GM13977 (cell line): ENCODE measurements at regions not wholly inside any gene's neighbourhood (a gene's known extent, or its start where the extent isn't known, plus 50 kb on each side); places are given as distances from the start of the nearest gene placed in this dataset.

Experiments used
- DNase-seq: peaks from one replicate; pipeline ENCODE4 v3.0.0; 2012; ENCODE audit warnings: low spot score
- in situ Hi-C: fragments of 300-500 bp; cut with MboI; formaldehyde crosslinking; loops from one replicate; pipeline ENCODE4 v1.12.0; 2022; ENCODE audit warnings: low sequenced_read_pairs, low pct_unique_long_range_greater_than_20kb, mixed read lengths, inconsistent platforms; ENCODE audit not compliant: unreplicated experiment
- TF ChIP-seq, protein P1 (sequence below): IDR thresholded peaks from 2 replicates; pipeline ENCODE4 v1.5.1; 2012; ENCODE audit warnings: mild to moderate bottlenecking, control low read depth; ENCODE audit not compliant: insufficient read depth; ENCODE audit errors: extremely low read depth, missing control alignments

- no peak for DNase-seq
- in situ Hi-C loops: no loop called here
- TF ChIP-seq, protein P1, sequence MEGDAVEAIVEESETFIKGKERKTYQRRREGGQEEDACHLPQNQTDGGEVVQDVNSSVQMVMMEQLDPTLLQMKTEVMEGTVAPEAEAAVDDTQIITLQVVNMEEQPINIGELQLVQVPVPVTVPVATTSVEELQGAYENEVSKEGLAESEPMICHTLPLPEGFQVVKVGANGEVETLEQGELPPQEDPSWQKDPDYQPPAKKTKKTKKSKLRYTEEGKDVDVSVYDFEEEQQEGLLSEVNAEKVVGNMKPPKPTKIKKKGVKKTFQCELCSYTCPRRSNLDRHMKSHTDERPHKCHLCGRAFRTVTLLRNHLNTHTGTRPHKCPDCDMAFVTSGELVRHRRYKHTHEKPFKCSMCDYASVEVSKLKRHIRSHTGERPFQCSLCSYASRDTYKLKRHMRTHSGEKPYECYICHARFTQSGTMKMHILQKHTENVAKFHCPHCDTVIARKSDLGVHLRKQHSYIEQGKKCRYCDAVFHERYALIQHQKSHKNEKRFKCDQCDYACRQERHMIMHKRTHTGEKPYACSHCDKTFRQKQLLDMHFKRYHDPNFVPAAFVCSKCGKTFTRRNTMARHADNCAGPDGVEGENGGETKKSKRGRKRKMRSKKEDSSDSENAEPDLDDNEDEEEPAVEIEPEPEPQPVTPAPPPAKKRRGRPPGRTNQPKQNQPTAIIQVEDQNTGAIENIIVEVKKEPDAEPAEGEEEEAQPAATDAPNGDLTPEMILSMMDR: no peak
Observed at GRCh38 chr11:112541140-112542046, 280.7 kb upstream of the PLET1 start.

DNA sequence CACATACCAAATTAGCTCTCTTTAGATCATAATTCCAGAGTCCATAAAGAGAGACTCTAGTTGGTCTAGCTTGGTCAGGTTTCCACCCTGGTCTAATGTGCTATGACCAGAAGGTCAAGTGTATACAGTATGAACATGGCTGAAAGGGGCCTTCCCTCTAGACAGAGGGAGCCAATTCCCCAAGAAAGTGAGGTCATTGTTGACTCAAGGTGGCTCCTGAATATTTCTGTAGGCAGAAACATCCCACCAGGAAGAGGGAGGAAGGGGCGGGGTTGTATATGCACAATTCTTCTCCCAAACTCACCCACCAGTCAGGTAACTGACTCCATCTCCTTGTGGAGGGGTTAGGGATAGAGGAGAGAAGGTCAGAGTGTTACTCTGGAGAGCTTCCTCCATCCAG, 281.8 kb upstream of the PLET1 start:
- DNase-seq: no peak
- TF ChIP-seq, protein P1: no peak
- in situ Hi-C loops: no loop called here

DNA sequence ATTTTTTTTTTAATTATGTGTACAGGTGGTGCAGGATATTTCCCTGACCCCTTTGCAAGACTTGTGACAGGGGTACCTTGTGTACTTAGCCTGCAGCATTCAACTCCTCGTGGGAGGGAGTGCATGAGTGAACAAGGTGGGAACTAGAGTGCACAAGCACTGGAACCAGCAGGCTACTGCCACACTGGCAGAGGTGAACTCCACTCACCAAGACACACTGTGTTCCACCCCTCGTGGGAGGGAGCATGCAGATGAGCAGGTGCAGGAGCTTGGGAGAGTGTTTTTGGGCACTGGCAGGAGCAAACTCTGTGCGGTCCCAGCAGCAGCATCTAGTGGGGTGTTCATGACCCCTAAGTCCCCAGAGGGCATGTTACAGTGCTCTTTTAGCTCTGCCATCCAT, 282.7 kb upstream of the PLET1 start:
- TF ChIP-seq, protein P1: no peak
- in situ Hi-C loops: no loop called here
- no peak for DNase-seq

GRCh38 chr11:112548641-112549040, 288.0 kb upstream of the PLET1 start:
- TF ChIP-seq, protein P1: no peak
- in situ Hi-C loops: no loop called here

GRCh38 chr11:112553205-112553731, 292.6 kb upstream of the PLET1 start:
- no peak for DNase-seq
- in situ Hi-C loops: no loop called here
- TF ChIP-seq, protein P1: no peak

More at GRCh38 chr11:112548641-112549040, 288.0 kb upstream of the PLET1 start:
- no peak for DNase-seq

- in situ Hi-C loops: no loop called here
- no peak for DNase-seq
- TF ChIP-seq, protein P1: no peak
Observed at GRCh38 chr11:112554586-112554985, 293.9 kb upstream of the PLET1 start.
